GM18951 (cell line): ENCODE measurements at regions not wholly inside any gene's neighbourhood (a gene's known extent, or its start where the extent isn't known, plus 50 kb on each side); places are given as distances from the start of the nearest gene placed in this dataset.
"Not testable (repeated sequence)": the region's sequence is repeated elsewhere in the genome, so short reads cannot be mapped to it uniquely, and the experiment has no call there.

Experiments used
- POLR2A ChIP-seq: IDR thresholded peaks from 4 replicates; pipeline ENCODE4 v1.6.1; 2011; ENCODE audit warnings: mild to moderate bottlenecking; ENCODE audit not compliant: insufficient read length, insufficient read depth; ENCODE audit errors: extremely low read depth
- in situ Hi-C: fragments of 300-500 bp; cut with MboI; formaldehyde crosslinking; loops from one replicate; pipeline ENCODE4 v1.12.0; 2022; ENCODE audit warnings: low sequenced_read_pairs, mixed read lengths, inconsistent platforms; ENCODE audit not compliant: unreplicated experiment

- in situ Hi-C loops: no loop called here
- TF ChIP-seq POLR2A: no peak
Observed at GRCh38 chr5:83001796-83002381, 75.3 kb downstream of the TMEM167A start.

GRCh38 chr5:83000922-83001321 lies 76.3 kb downstream of the TMEM167A start:
- in situ Hi-C loops: no loop called here
- no peak for TF ChIP-seq POLR2A

GRCh38 chr5:83000428-83000827 lies 76.8 kb downstream of the TMEM167A start:
- no peak for TF ChIP-seq POLR2A
- in situ Hi-C loops: no loop called here

- TF ChIP-seq POLR2A: no peak
- in situ Hi-C loops: no loop called here
Observed at GRCh38 chr5:82993416-82993815, 83.8 kb downstream of the TMEM167A start.

- in situ Hi-C loops: no loop called here
- TF ChIP-seq POLR2A: no peak
Observed at GRCh38 chr5:82992646-82993045, 84.5 kb downstream of the TMEM167A start.

GRCh38 chr5:82991678-82992323 lies 85.4 kb downstream of the TMEM167A start:
- in situ Hi-C loops: no loop called here
- TF ChIP-seq POLR2A: no peak

- TF ChIP-seq POLR2A: no peak
- in situ Hi-C loops: no loop called here
Observed at GRCh38 chr5:82991059-82991458, 86.1 kb downstream of the TMEM167A start.

- TF ChIP-seq POLR2A: no peak
- in situ Hi-C loops: no loop called here
Observed at GRCh38 chr5:82987188-82987587, 90.0 kb downstream of the TMEM167A start.

GRCh38 chr5:82986404-82986803 lies 90.8 kb downstream of the TMEM167A start:
- in situ Hi-C loops: no loop called here
- no peak for TF ChIP-seq POLR2A

GRCh38 chr5:82985763-82986162 lies 91.4 kb downstream of the TMEM167A start:
- in situ Hi-C loops: no loop called here
- no peak for TF ChIP-seq POLR2A

GRCh38 chr5:82984786-82985735 lies 92.1 kb downstream of the TMEM167A start:
- no peak for TF ChIP-seq POLR2A
- in situ Hi-C loops: no loop called here

- no peak for TF ChIP-seq POLR2A
- in situ Hi-C loops: no loop called here
Observed at GRCh38 chr5:82982846-82983245, 94.3 kb downstream of the TMEM167A start.

GRCh38 chr5:82976887-82977286 lies 100.3 kb downstream of the TMEM167A start:
- in situ Hi-C loops: not testable (repeated sequence)

GRCh38 chr5:82975812-82976211 lies 101.4 kb downstream of the TMEM167A start:
- in situ Hi-C loops: no loop called here
- TF ChIP-seq POLR2A: no peak

- in situ Hi-C loops: no loop called here
- no peak for TF ChIP-seq POLR2A
Observed at GRCh38 chr5:82975396-82975795, 101.8 kb downstream of the TMEM167A start.

- in situ Hi-C loops: not testable (repeated sequence)
Observed at GRCh38 chr5:82974346-82974745, 102.8 kb downstream of the TMEM167A start.
